H1 (cell line): ENCODE measurements at regions not wholly inside any gene's neighbourhood (a gene's known extent, or its start where the extent isn't known, plus 50 kb on each side); places are given as distances from the start of the nearest gene placed in this dataset.

ENCODE experiments used
- CTCF ChIP-seq, 3 experiments: IDR thresholded peaks; 1 replicate in 2 of 3; 2 replicates in 1 of 3; pipeline versions ENCODE4 v1.5.1 to v1.6.1; 2011; ENCODE audit warnings: low read length in 3 of 3, mild to moderate bottlenecking in 3 of 3, inconsistent platforms in 2 of 3, low read depth in 1 of 3, moderate library complexity in 1 of 3; ENCODE audit not compliant: insufficient read depth in 1 of 3; ENCODE audit errors: control extremely low read depth in 1 of 3
- E2F6 ChIP-seq: IDR thresholded peaks from 2 replicates; pipeline ENCODE4 v1.6.1; 2012; ENCODE audit warnings: inconsistent platforms
- EP300 ChIP-seq, 2 experiments: IDR thresholded peaks; 1 replicate in 1 of 2; 2 replicates in 1 of 2; pipeline ENCODE4 v1.6.1; 2011 to 2012; ENCODE audit warnings: low read depth in 2 of 2, low read length in 2 of 2, mild to moderate bottlenecking in 2 of 2, borderline replicate concordance in 1 of 2, inconsistent platforms in 1 of 2, moderate library complexity in 1 of 2
- EZH2 ChIP-seq: fragments of 200-600 bp; sonication (generic); IDR thresholded peaks from 2 replicates; pipeline ENCODE4 v1.7.1; 2012; ENCODE audit warnings: low read depth, mild to moderate bottlenecking, moderate library complexity, low read length, inconsistent platforms; ENCODE audit not compliant: severe bottlenecking
- GABPA ChIP-seq: IDR thresholded peaks from 2 replicates; pipeline ENCODE4 v1.6.1; 2011; ENCODE audit warnings: mild to moderate bottlenecking, low read length, moderate library complexity, borderline replicate concordance; ENCODE audit not compliant: insufficient read depth
- SP2 ChIP-seq: IDR thresholded peaks from 2 replicates; pipeline ENCODE4 v1.6.1; 2012; ENCODE audit warnings: mild to moderate bottlenecking, low read length, inconsistent platforms

- TF ChIP-seq EP300 (IDR thresholded peaks at IDR 0.05; ENCODE audit: borderline replicate concordance in 1 of 2, low read depth in 2 of 2, low read length in 2 of 2) (no peak), CTCF (IDR thresholded peaks at IDR 0.05; ENCODE audit: control extremely low read depth in 1 of 3, insufficient read depth in 1 of 3, low read depth in 1 of 3, low read length in 3 of 3) (no peak), GABPA (no peak), SP2 (no peak), EZH2 (no peak), E2F6 (no peak)
These were observed 821.3 kb downstream of the DIAPH3 start for GRCh38 chr13:59342400-59342799.
